LNCAP (cell line): ENCODE measurements at regions not wholly inside any gene's neighbourhood (a gene's known extent, or its start where the extent isn't known, plus 50 kb on each side); places are given as distances from the start of the nearest gene placed in this dataset.

Experiments used
- CTCF ChIP-seq: fragments of 450-650 bp; IDR thresholded peaks from 2 replicates; pipeline ENCODE4 v1.5.1; 2017; ENCODE audit warnings: mild to moderate bottlenecking

GRCh38 chr17:37827905-37828650 lies 83.2 kb upstream of the HNF1B start:
- TF ChIP-seq CTCF = no peak

- no peak for TF ChIP-seq CTCF
These were observed 81.9 kb upstream of the HNF1B start for GRCh38 chr17:37826497-37827430.

DNA sequence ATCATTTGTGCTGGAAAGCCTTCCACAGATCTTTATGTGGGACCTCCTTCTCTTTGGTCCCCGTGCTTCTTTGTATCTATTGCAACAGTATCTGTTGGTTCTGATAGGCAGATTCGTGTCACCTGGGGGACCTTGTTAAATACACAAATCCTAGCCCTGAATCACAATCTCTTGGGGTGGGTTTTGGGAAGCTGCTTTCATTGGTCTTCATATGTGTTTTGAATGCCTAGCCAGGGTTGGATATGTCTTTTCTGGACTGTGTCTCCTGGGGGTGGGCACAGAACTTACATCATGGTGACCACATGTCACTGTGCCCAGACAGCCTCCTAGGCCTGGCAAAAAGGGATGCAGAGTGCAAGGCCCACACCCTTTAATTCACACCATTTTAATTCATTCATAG lies 81.0 kb upstream of the HNF1B start:
- TF ChIP-seq CTCF = no peak

DNA sequence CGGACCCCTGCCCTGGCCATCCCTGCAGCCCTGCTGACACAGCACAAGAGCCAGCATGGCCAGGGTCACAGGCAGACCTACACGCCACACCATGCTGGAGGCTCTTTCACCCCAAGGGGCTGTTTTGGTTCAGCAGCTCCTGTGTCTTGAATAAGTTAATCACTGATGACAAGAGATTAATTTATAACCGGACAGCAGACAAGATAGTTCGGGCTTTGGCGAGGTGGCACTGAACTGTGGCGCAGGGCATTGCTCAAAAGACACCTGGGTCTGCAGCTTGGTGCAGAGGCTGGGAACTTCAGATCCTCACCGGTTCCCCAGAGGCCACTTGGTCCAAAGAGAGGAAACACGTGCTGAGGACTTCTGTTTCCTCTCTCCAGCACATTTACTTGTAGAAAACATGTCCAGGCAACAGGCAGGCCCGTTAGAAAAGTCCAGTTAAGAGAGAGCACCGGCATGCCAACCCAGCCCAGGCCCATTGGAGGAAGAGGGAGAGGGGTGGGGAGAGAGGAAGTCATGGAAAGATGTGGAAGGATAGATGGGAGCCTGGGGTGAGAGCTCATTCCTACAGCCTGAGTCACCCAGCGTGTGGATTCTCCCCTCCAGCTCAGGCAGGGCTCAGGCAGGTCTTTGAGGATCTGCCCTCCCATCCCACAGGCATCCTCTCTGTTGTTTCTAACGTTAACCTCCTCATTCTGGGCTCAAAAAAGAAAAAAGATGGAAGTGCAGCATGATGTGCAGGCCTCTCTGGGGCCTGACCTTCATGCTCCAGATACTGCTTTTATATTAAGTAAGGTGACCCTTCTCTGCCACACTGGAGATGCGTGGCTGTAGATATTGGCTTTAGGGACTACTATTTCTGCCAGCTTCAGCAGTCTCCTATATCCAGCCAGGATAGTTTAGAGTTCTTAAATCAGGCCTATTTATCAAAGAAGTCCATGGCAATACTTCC lies 80.0 kb upstream of the HNF1B start:
- TF ChIP-seq CTCF = no peak

- no peak for TF ChIP-seq CTCF
These were observed 79.1 kb upstream of the HNF1B start for GRCh38 chr17:37823996-37824395.

- TF ChIP-seq CTCF = no peak
These were observed 76.3 kb upstream of the HNF1B start for GRCh38 chr17:37820995-37821713.
